ENCODE measurements at regions not wholly inside any gene's neighbourhood (a gene's known extent, or its start where the extent isn't known, plus 50 kb on each side); places are given as distances from the start of the nearest gene placed in this dataset.

GRCh38 chr7:119936836-119937235 lies 336.1 kb upstream of the KCND2 start:
- Histone ChIP-seq H3K4me3 (no peak overlapping the region), H3K9me3 (replicated peaks; ENCODE audit: control insufficient read depth, insufficient read depth, low read length) (no peaks in the 10 kb centered on the region), H3K9ac (ENCODE audit: control insufficient read depth, insufficient read depth, low read length) (no peak overlapping the region), H3K79me2 (ENCODE audit: control insufficient read depth, insufficient read depth, low read length) (no peaks in the 10 kb centered on the region), H3K27ac (ENCODE audit: control insufficient read depth, insufficient read depth) (no peak overlapping the region), H2AFZ (ENCODE audit: control insufficient read depth, low read depth, low read length) (no peak overlapping the region), H3K36me3 (ENCODE audit: control insufficient read depth in 2 of 2, insufficient read depth in 2 of 2, low read length in 1 of 2) (no peaks in the 10 kb centered on the region), H4K20me1 (ENCODE audit: control insufficient read depth, insufficient read depth) (no peaks in the 10 kb centered on the region), H3K27me3 (replicated peaks in 1 of 2; ENCODE audit: control insufficient read depth in 2 of 2, insufficient read depth in 2 of 2, low read length in 1 of 2) (peaks cover 0 to 1% of the 10 kb centered on the region in 2 experiments; a peak in 1 of 4 replicates), H3K4me1 (ENCODE audit: control insufficient read depth, insufficient read depth, low read length) (no peaks in the 10 kb centered on the region), H3K4me2 (ENCODE audit: control insufficient read depth, insufficient read depth) (no peak overlapping the region)
- ChIA-PET POLR2A (no interaction called here), RAD21 (ENCODE audit: unreplicated experiment) (interaction anchor here (1.2 to 2.7 kb wide), 8 partner anchors 133 to 787 kb away, joined by 3 to 21 read pairs (median 8); partner anchors contain the start of gene KCND2), SMC1A (ENCODE audit: uncharacterized antibody, unreplicated experiment) (interaction anchor here (0.8 to 3.2 kb wide), 9 partner anchors 31 to 788 kb away, joined by 3 to 23 read pairs (median 4); partner anchors contain the start of gene KCND2), CTCF (interaction anchor here (0.8 to 3.2 kb wide), 6 partner anchors 612 to 788 kb away, joined by 3 to 33 read pairs (median 8); no protein-coding TSS in a partner anchor)
- intact Hi-C loops (cut with micrococcal nuclease; ENCODE audit: unreplicated experiment) = no loop called here
- 67% methylated on average over 2 of the region's 2 CpGs for WGBS (ENCODE audit: insufficient coverage, insufficient replicate concordance, low lambda C conversion rate, missing lambda C conversion rate)
- TF ChIP-seq RUNX3 (IDR thresholded peaks at IDR 0.05; ENCODE audit: low read length) = no peak
- TF ChIP-seq CBX5 (IDR thresholded peaks at IDR 0.05; ENCODE audit: low read depth) = no peak
- TF ChIP-seq SKIL (IDR thresholded peaks at IDR 0.05; ENCODE audit: low read depth, poor library complexity, severe bottlenecking) = no peak
- TF ChIP-seq BCL11A (IDR thresholded peaks at IDR 0.05; ENCODE audit: low read depth, low read length) = no peak
- no peak for TF ChIP-seq ESRRA (IDR thresholded peaks at IDR 0.05; ENCODE audit: low read length)
- TF ChIP-seq PRDM15 (CRISPR knock-in tag; IDR thresholded peaks at IDR 0.05) = no peak
- no peak for ATAC-seq
- no peak for DNase-seq (ENCODE audit: low read depth, low spot score)
- FAIRE-seq = no peak
- in situ Hi-C loops (cut with MboI) = loop anchor here (5.0 kb wide), 2 partner anchors 335 to 615 kb away; partner anchors contain the start of gene KCND2
- BruUV-seq (replicated peaks) = no TSS peak
